Spleen (tissue), 11 donors: ENCODE measurements at regions not wholly inside any gene's neighbourhood (a gene's known extent, or its start where the extent isn't known, plus 50 kb on each side); places are given as distances from the start of the nearest gene placed in this dataset.

Experiments
- DNase-seq: peaks from one replicate; pipeline ENCODE4 v3.0.0-alpha.2; 2020
- H3K27ac ChIP-seq, 8 donors: fragments of 200-600 bp; sonication (generic) in 7 of 8; 1 replicate in 4 of 8; 2 replicates in 4 of 8; pipeline versions ENCODE4 v1.5.0 to v1.8.0; 2016 to 2021; ENCODE audit warnings: inconsistent platforms in 4 of 8, mild to moderate bottlenecking in 4 of 8, moderate library complexity in 1 of 8
- H3K27me3 ChIP-seq, 7 donors: fragments of 200-600 bp; sonication (generic) in 6 of 7; replicated peaks in 1 of 7; 1 replicate in 4 of 7; 2 replicates in 3 of 7; pipeline versions ENCODE4 v1.5.0 to v1.8.0; 2016 to 2021; ENCODE audit warnings: inconsistent platforms in 3 of 7, mild to moderate bottlenecking in 1 of 7
- H3K36me3 ChIP-seq, 6 donors: fragments of 200-600 bp; sonication (generic) in 5 of 6; 1 replicate in 4 of 6; 2 replicates in 2 of 6; pipeline versions ENCODE4 v1.5.0 to v1.8.0; 2016 to 2021; ENCODE audit warnings: inconsistent platforms in 2 of 6
- H3K4me1 ChIP-seq, 6 donors: fragments of 200-600 bp; sonication (generic) in 5 of 6; 1 replicate in 3 of 6; 2 replicates in 3 of 6; pipeline versions ENCODE4 v1.5.0 to v1.8.0; 2016 to 2021; ENCODE audit warnings: inconsistent platforms in 3 of 6
- H3K4me3 ChIP-seq, 8 donors: fragments of 200-600 bp; sonication (generic) in 7 of 8; 1 replicate in 4 of 8; 2 replicates in 4 of 8; pipeline versions ENCODE4 v1.5.0 to v1.8.0; 2016 to 2021; ENCODE audit warnings: inconsistent platforms in 4 of 8, mild to moderate bottlenecking in 4 of 8, moderate library complexity in 2 of 8
- H3K9me3 ChIP-seq, 8 donors: fragments of 200-600 bp; sonication (generic) in 7 of 8; 1 replicate in 4 of 8; 2 replicates in 4 of 8; pipeline versions ENCODE4 v1.5.0 to v1.8.0; 2016 to 2021; ENCODE audit warnings: inconsistent platforms in 4 of 8
- CTCF ChIP-seq, 11 experiments: fragments of 200-600 bp in 7 of 11; fragments of 450-650 bp in 4 of 11; sonication (generic) in 4 of 11; IDR thresholded peaks in 8 of 11; conservative IDR thresholded peaks in 3 of 11; 1 replicate in 7 of 11; 2 replicates in 4 of 11; pipeline versions ENCODE4 v1.4.0 to v1.8.0; 2016 to 2021; ENCODE audit warnings: antibody characterized with exemption in 11 of 11, inconsistent platforms in 4 of 11, mild to moderate bottlenecking in 1 of 11
- POLR2A ChIP-seq, 3 donors: fragments of 450-650 bp; IDR thresholded peaks; one replicate each; pipeline ENCODE4 v1.5.1; 2017; ENCODE audit warnings: antibody characterized with exemption in 3 of 3, mild to moderate bottlenecking in 1 of 3
- POLR2AphosphoS5 ChIP-seq, 3 donors: sonication (generic); formaldehyde crosslinking; IDR thresholded peaks; one replicate each; pipeline ENCODE4 v1.5.1; 2017; ENCODE audit warnings: antibody characterized with exemption in 3 of 3
- WGBS, 5 donors: extraction: QIAGEN DNeasy Blood & Tissue Kit in 3 of 5; methylation state at CpG; one replicate each; pipeline versions ENCODE4 v1.1.5 to v1.1.7; 2013 to 2018; 5-methylcytosine and 5-hydroxymethylcytosine counted together
- intact Hi-C: fragments of 100-400 bp; cut with DNase I; formaldehyde crosslinking; loops from one replicate; pipeline ENCODE4 v1.15.0; 2023; ENCODE audit warnings: low total_unique reads
- donor health status: healthy with polysubstance abuse.
- donor health status: DM: no; HTN: no; CAD: no; lungs with moderate emphysema.
- donor health status: DM: no; HTN: no; CAD: no.
- donor health status: Bipolar disorder and iron deficiency.
- donor health status: healthy.
- donor health status: DM: no; HTN: no; CAD: no.
- donor health status: DM: yes; HTN: yes; CAD: no.

GRCh38 chr16:48905632-48906505 is 295.9 kb upstream of the N4BP1 start:
- no peak overlapping the region for H3K4me3 ChIP-seq
- 68 to 79% (median 72%) methylated on average over 21 to 22 of the region's 22 CpGs for WGBS, 5 donors
- no peaks in the 10 kb centered on the region for H3K36me3 ChIP-seq
- H3K9me3 ChIP-seq = no peaks in the 10 kb centered on the region
- no peaks in the 10 kb centered on the region for H3K4me1 ChIP-seq
- peaks cover 0 to 35% (median 4%) of the 10 kb centered on the region in 7 donors for H3K27me3 ChIP-seq
- no peak for DNase-seq
- no peak overlapping the region for H3K27ac ChIP-seq
- intact Hi-C loops = no loop called here
- no peak for TF ChIP-seq POLR2AphosphoS5 (IDR thresholded peaks at IDR 0.05)
- TF ChIP-seq POLR2A (IDR thresholded peaks at IDR 0.05) = no peak
- no peak for TF ChIP-seq CTCF (IDR thresholded peaks at IDR 0.05 in 8 of 11, conservative IDR thresholded peaks at IDR 0.05 in 3 of 11)

GRCh38 chr16:48904333-48904732 is 294.4 kb upstream of the N4BP1 start:
- peaks cover 0 to 37% (median 4%) of the 10 kb centered on the region in 7 donors for H3K27me3 ChIP-seq
- intact Hi-C loops = no loop called here
- WGBS, 5 donors = 56 to 73% (median 63%) methylated on average over 5 of the region's 5 CpGs
- no peaks in the 10 kb centered on the region for H3K36me3 ChIP-seq
- H3K4me3 ChIP-seq = no peak overlapping the region
- no peak for DNase-seq
- no peaks in the 10 kb centered on the region for H3K4me1 ChIP-seq
- H3K27ac ChIP-seq = no peak overlapping the region
- H3K9me3 ChIP-seq = no peaks in the 10 kb centered on the region
- no peak for TF ChIP-seq POLR2AphosphoS5 (IDR thresholded peaks at IDR 0.05)
- TF ChIP-seq POLR2A (IDR thresholded peaks at IDR 0.05) = no peak
- no peak for TF ChIP-seq CTCF (IDR thresholded peaks at IDR 0.05 in 8 of 11, conservative IDR thresholded peaks at IDR 0.05 in 3 of 11)

GRCh38 chr16:48903039-48903438 is 293.1 kb upstream of the N4BP1 start:
- H3K27me3 ChIP-seq = peaks cover 0 to 37% (median 4%) of the 10 kb centered on the region in 7 donors
- TF ChIP-seq POLR2AphosphoS5 (IDR thresholded peaks at IDR 0.05) = no peak
- TF ChIP-seq POLR2A (IDR thresholded peaks at IDR 0.05) = no peak
- no peak for TF ChIP-seq CTCF (IDR thresholded peaks at IDR 0.05 in 8 of 11, conservative IDR thresholded peaks at IDR 0.05 in 3 of 11)
- no peaks in the 10 kb centered on the region for H3K4me1 ChIP-seq
- DNase-seq = no peak
- whole genome bisulfite sequencing, 5 donors = 48 to 57% (median 50%) methylated on average over 5 to 7 of the region's 7 CpGs
- H3K9me3 ChIP-seq = no peaks in the 10 kb centered on the region
- no peaks in the 10 kb centered on the region for H3K36me3 ChIP-seq
- no peak overlapping the region for H3K27ac ChIP-seq
- no peak overlapping the region for H3K4me3 ChIP-seq
- intact Hi-C loops = no loop called here

- H3K27ac ChIP-seq = no peak overlapping the region
- intact Hi-C loops = no loop called here
- H3K4me3 ChIP-seq = no peak overlapping the region
- 55 to 67% (median 63%) methylated on average over 9 of the region's 9 CpGs for WGBS, 5 donors
- no peak for DNase-seq
- H3K36me3 ChIP-seq = no peaks in the 10 kb centered on the region
- TF ChIP-seq POLR2AphosphoS5 (IDR thresholded peaks at IDR 0.05) (no peak), POLR2A (IDR thresholded peaks at IDR 0.05) (no peak), CTCF (IDR thresholded peaks at IDR 0.05 in 8 of 11, conservative IDR thresholded peaks at IDR 0.05 in 3 of 11) (no peak)
- H3K9me3 ChIP-seq = no peaks in the 10 kb centered on the region
- H3K27me3 ChIP-seq = peaks cover 0 to 37% (median 4%) of the 10 kb centered on the region in 7 donors
- no peaks in the 10 kb centered on the region for H3K4me1 ChIP-seq
Observed at GRCh38 chr16:48901712-48902374, 291.9 kb upstream of the N4BP1 start.
